NT2/D1 (cell line): ENCODE measurements at regions not wholly inside any gene's neighbourhood (a gene's known extent, or its start where the extent isn't known, plus 50 kb on each side); places are given as distances from the start of the nearest gene placed in this dataset.

Experiments used
- SUZ12 ChIP-seq: IDR thresholded peaks from 2 replicates; pipeline ENCODE4 v1.6.1; 2011; ENCODE audit not compliant: insufficient read length, insufficient read depth; ENCODE audit errors: extremely low read depth
- YY1 ChIP-seq: IDR thresholded peaks from 2 replicates; pipeline ENCODE4 v1.6.1; 2011; ENCODE audit not compliant: insufficient read length, insufficient read depth
- ZNF274 ChIP-seq: IDR thresholded peaks from 2 replicates; pipeline ENCODE4 v1.6.1; 2011; ENCODE audit warnings: mild to moderate bottlenecking, low read depth, low read length

GRCh38 chr4:165758086-165758485 lies 115.0 kb upstream of the TLL1 start:
- no peak for TF ChIP-seq YY1
- no peak for TF ChIP-seq ZNF274
- TF ChIP-seq SUZ12: no peak
